NB4 (cell line): ENCODE measurements at regions not wholly inside any gene's neighbourhood (a gene's known extent, or its start where the extent isn't known, plus 50 kb on each side); places are given as distances from the start of the nearest gene placed in this dataset.

ENCODE experiments used
- MAX ChIP-seq: IDR thresholded peaks from 2 replicates; pipeline ENCODE4 v1.6.1; 2011; ENCODE audit warnings: low read depth, low read length
- MYC ChIP-seq: IDR thresholded peaks from 2 replicates; pipeline ENCODE4 v1.6.1; 2011; ENCODE audit warnings: low read depth, low read length
- POLR2A ChIP-seq: IDR thresholded peaks from 2 replicates; pipeline ENCODE4 v1.6.1; 2011; ENCODE audit warnings: mild to moderate bottlenecking; ENCODE audit not compliant: insufficient read length; ENCODE audit errors: extremely low read depth
- TF ChIP-seq, protein P1 (sequence below): IDR thresholded peaks from one replicate; pipeline ENCODE4 v1.5.1; 2012; ENCODE audit warnings: low read depth, low read length

GRCh38 chr13:30030141-30030750 is 179.8 kb upstream of the UBL3 start:
- TF ChIP-seq, protein P1, sequence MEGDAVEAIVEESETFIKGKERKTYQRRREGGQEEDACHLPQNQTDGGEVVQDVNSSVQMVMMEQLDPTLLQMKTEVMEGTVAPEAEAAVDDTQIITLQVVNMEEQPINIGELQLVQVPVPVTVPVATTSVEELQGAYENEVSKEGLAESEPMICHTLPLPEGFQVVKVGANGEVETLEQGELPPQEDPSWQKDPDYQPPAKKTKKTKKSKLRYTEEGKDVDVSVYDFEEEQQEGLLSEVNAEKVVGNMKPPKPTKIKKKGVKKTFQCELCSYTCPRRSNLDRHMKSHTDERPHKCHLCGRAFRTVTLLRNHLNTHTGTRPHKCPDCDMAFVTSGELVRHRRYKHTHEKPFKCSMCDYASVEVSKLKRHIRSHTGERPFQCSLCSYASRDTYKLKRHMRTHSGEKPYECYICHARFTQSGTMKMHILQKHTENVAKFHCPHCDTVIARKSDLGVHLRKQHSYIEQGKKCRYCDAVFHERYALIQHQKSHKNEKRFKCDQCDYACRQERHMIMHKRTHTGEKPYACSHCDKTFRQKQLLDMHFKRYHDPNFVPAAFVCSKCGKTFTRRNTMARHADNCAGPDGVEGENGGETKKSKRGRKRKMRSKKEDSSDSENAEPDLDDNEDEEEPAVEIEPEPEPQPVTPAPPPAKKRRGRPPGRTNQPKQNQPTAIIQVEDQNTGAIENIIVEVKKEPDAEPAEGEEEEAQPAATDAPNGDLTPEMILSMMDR, result no peak
- no peak for TF ChIP-seq POLR2A
- TF ChIP-seq MAX, result no peak
- TF ChIP-seq MYC, result no peak
